ENCODE measurements at regions not wholly inside any gene's neighbourhood (a gene's known extent, or its start where the extent isn't known, plus 50 kb on each side); places are given as distances from the start of the nearest gene placed in this dataset.

DNA sequence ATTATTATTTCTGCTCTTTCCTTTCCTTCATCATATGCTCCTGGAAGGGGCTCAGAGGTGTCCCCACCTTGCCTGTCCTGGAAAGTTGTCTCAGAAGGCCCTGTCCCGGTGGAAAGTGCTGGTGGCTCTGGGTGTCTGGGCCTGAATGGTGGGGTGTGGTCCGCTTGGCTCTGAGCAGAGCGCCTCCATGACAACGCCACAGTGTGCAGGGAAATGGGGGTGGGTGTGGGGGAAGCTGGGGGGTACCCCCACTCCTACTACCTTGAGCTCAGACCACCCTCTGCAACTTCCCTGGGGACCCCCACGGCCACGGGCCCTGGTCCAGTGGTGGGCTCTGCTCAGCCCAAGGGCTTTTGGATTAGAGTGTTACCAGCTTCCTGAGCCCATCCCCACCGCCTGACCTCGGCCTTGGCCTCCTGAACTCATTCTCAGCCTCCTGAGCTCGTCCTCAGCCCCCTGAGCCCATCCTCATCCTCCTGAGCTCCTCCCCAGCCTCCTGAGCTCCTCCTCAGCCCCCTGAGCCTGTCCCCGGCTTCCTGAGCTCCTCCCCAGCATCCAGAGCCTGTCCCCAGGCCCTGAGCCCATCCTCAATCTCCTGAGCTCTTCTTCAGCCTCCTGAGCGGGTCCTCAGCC is 106.4 kb upstream of the FAM20C start:
- DNase-seq = no peak
- Histone ChIP-seq H3K36me3 (ENCODE audit: control insufficient read depth, insufficient read depth, low read length) (no peaks in the 10 kb centered on the region), H3K4me1 (ENCODE audit: control insufficient read depth, insufficient read depth, low read length) (peaks cover 29% of the 10 kb centered on the region), H3K9me3 (ENCODE audit: control insufficient read depth, low read depth, low read length) (no peaks in the 10 kb centered on the region), H3K27ac (ENCODE audit: low read length) (no peak overlapping the region), H3K4me3 (ENCODE audit: low read length) (no peak overlapping the region), H3K27me3 (ENCODE audit: control insufficient read depth, insufficient read depth, low read length) (no peaks in the 10 kb centered on the region)
- WGBS (ENCODE audit: insufficient coverage, low lambda C conversion rate) = no CpG with 5 or more reads among the region's 11 CpGs

DNA sequence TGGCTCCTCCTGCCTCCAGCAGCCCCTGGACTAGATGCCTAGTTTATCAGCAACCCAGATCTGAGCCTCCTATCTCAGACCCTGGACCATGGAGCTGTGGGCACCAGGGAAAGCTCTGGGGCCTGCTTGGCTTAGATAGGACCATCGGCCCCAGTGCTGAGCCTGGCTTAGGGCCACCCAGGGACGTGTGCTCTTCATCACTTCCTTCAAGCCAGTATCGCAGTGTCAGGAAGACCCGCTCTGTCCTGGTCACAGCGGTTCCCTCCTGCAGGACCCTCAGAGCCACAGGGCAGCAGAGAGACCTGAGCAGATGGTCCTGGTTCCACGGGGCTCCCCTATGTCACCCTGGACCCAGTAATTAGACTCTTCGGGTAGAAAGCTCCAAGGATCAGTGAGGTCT is 105.7 kb upstream of the FAM20C start:
- Histone ChIP-seq H3K36me3 (ENCODE audit: control insufficient read depth, insufficient read depth, low read length) (no peaks in the 10 kb centered on the region), H3K27ac (ENCODE audit: low read length) (no peak overlapping the region), H3K27me3 (ENCODE audit: control insufficient read depth, insufficient read depth, low read length) (no peaks in the 10 kb centered on the region), H3K9me3 (ENCODE audit: control insufficient read depth, low read depth, low read length) (no peaks in the 10 kb centered on the region), H3K4me1 (ENCODE audit: control insufficient read depth, insufficient read depth, low read length) (peaks cover 29% of the 10 kb centered on the region), H3K4me3 (ENCODE audit: low read length) (no peak overlapping the region)
- DNase-seq = no peak
- 80% methylated on average over 1 of the region's 7 CpGs for WGBS (ENCODE audit: insufficient coverage, low lambda C conversion rate)

DNA sequence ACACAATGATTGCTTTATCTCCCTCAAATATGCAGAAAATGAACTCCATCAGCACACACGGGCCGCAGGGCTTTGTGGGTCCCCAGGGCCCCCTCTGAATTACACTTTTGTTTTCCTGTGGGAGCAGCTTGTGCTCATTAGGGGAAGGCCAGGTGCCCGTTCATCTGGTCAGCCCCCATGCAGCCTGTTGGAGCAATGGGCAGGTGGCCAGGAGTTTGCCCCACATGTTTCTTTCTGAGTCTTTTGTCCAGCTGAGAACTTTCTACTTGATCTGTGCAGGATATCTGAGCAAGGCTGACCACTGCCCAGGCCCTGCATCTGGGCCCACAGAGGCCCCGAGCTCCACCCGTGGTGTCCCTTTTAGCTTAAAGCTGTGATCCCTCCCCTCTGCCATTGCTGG is 105.3 kb upstream of the FAM20C start:
- no CpG with 5 or more reads among the region's 5 CpGs for WGBS (ENCODE audit: insufficient coverage, low lambda C conversion rate)
- Histone ChIP-seq H3K27me3 (ENCODE audit: control insufficient read depth, insufficient read depth, low read length) (no peaks in the 10 kb centered on the region), H3K4me1 (ENCODE audit: control insufficient read depth, insufficient read depth, low read length) (peaks cover 27% of the 10 kb centered on the region), H3K4me3 (ENCODE audit: low read length) (no peak overlapping the region), H3K27ac (ENCODE audit: low read length) (no peak overlapping the region), H3K36me3 (ENCODE audit: control insufficient read depth, insufficient read depth, low read length) (no peaks in the 10 kb centered on the region), H3K9me3 (ENCODE audit: control insufficient read depth, low read depth, low read length) (no peaks in the 10 kb centered on the region)
- DNase-seq = no peak

- no peaks in the 10 kb centered on the region for H3K27me3 ChIP-seq (ENCODE audit: control insufficient read depth, insufficient read depth, low read length)
- no peak for DNase-seq
- WGBS (ENCODE audit: insufficient coverage, low lambda C conversion rate) = no CpG with 5 or more reads among the region's 8 CpGs
- no peak overlapping the region for H3K4me3 ChIP-seq (ENCODE audit: low read length)
- H3K9me3 ChIP-seq (ENCODE audit: control insufficient read depth, low read depth, low read length) = no peaks in the 10 kb centered on the region
- H3K27ac ChIP-seq (ENCODE audit: low read length) = no peak overlapping the region
- H3K4me1 ChIP-seq (ENCODE audit: control insufficient read depth, insufficient read depth, low read length) = peaks cover 23% of the 10 kb centered on the region
- H3K36me3 ChIP-seq (ENCODE audit: control insufficient read depth, insufficient read depth, low read length) = no peaks in the 10 kb centered on the region
Measured at GRCh38 chr7:87671-88070, 104.7 kb upstream of the FAM20C start.

- Histone ChIP-seq H3K36me3 (ENCODE audit: control insufficient read depth, insufficient read depth, low read length) (no peaks in the 10 kb centered on the region), H3K27ac (ENCODE audit: low read length) (no peak overlapping the region), H3K27me3 (ENCODE audit: control insufficient read depth, insufficient read depth, low read length) (no peaks in the 10 kb centered on the region), H3K4me1 (ENCODE audit: control insufficient read depth, insufficient read depth, low read length) (peaks cover 23% of the 10 kb centered on the region), H3K4me3 (ENCODE audit: low read length) (no peak overlapping the region), H3K9me3 (ENCODE audit: control insufficient read depth, low read depth, low read length) (peaks cover 2% of the 10 kb centered on the region)
- WGBS (ENCODE audit: insufficient coverage, low lambda C conversion rate) = no CpG with 5 or more reads among the region's 27 CpGs
- no peak for DNase-seq
Measured at GRCh38 chr7:88095-88926, 104.1 kb upstream of the FAM20C start.

DNA sequence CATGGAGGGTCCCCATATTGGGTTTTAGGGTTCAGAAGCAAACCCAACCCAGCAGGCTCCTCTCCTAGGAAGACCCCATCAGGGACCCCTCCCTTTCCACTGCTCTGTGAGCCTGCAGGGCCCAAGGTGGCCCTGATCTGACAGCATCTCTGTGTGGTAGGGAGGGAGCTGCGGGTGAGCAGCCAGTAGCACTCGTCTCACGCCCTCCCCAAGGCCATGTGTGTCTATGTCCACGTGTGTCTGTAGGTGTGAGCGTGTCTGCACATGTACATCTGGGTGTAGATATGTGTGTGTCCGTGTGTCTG is 103.5 kb upstream of the FAM20C start:
- WGBS (ENCODE audit: insufficient coverage, low lambda C conversion rate) = no CpG with 5 or more reads among the region's 6 CpGs
- Histone ChIP-seq H3K27me3 (ENCODE audit: control insufficient read depth, insufficient read depth, low read length) (no peaks in the 10 kb centered on the region), H3K4me1 (ENCODE audit: control insufficient read depth, insufficient read depth, low read length) (peaks cover 23% of the 10 kb centered on the region), H3K36me3 (ENCODE audit: control insufficient read depth, insufficient read depth, low read length) (no peaks in the 10 kb centered on the region), H3K4me3 (ENCODE audit: low read length) (no peak overlapping the region), H3K27ac (ENCODE audit: low read length) (no peak overlapping the region), H3K9me3 (ENCODE audit: control insufficient read depth, low read depth, low read length) (peaks cover 2% of the 10 kb centered on the region)
- no peak for DNase-seq

GRCh38 chr7:89232-90019 is 102.9 kb upstream of the FAM20C start:
- Histone ChIP-seq H3K27me3 (ENCODE audit: control insufficient read depth, insufficient read depth, low read length) (no peaks in the 10 kb centered on the region), H3K9me3 (ENCODE audit: control insufficient read depth, low read depth, low read length) (peaks cover 2% of the 10 kb centered on the region), H3K4me1 (ENCODE audit: control insufficient read depth, insufficient read depth, low read length) (peaks cover 23% of the 10 kb centered on the region), H3K36me3 (ENCODE audit: control insufficient read depth, insufficient read depth, low read length) (no peaks in the 10 kb centered on the region), H3K4me3 (ENCODE audit: low read length) (no peak overlapping the region), H3K27ac (ENCODE audit: low read length) (peak overlapping the region; percentile 4)
- WGBS (ENCODE audit: insufficient coverage, low lambda C conversion rate) = 82% methylated on average over 2 of the region's 9 CpGs
- peak in 1 of 2 donors; percentile 26 for DNase-seq

- WGBS (ENCODE audit: insufficient coverage, low lambda C conversion rate) = 100% methylated on average over 3 of the region's 13 CpGs
- peak overlapping the region; percentile 4 for H3K27ac ChIP-seq (ENCODE audit: low read length)
- peak; percentile 52 to 77 for DNase-seq
Measured at GRCh38 chr7:90111-91063, 102.0 kb upstream of the FAM20C start.

GRCh38 chr7:91396-92175 is 100.8 kb upstream of the FAM20C start:
- Histone ChIP-seq H3K4me1 (ENCODE audit: control insufficient read depth, insufficient read depth, low read length) (peaks cover 23% of the 10 kb centered on the region), H3K4me3 (ENCODE audit: low read length) (no peak overlapping the region), H3K27me3 (ENCODE audit: control insufficient read depth, insufficient read depth, low read length) (no peaks in the 10 kb centered on the region), H3K9me3 (ENCODE audit: control insufficient read depth, low read depth, low read length) (peaks cover 2% of the 10 kb centered on the region), H3K27ac (ENCODE audit: low read length) (no peak overlapping the region), H3K36me3 (ENCODE audit: control insufficient read depth, insufficient read depth, low read length) (no peaks in the 10 kb centered on the region)
- WGBS (ENCODE audit: insufficient coverage, low lambda C conversion rate) = no CpG with 5 or more reads among the region's 18 CpGs
- no peak for DNase-seq

More at GRCh38 chr7:90111-91063, 102.0 kb upstream of the FAM20C start:
- Histone ChIP-seq H3K9me3 (ENCODE audit: control insufficient read depth, low read depth, low read length) (peaks cover 2% of the 10 kb centered on the region), H3K4me3 (ENCODE audit: low read length) (no peak overlapping the region), H3K36me3 (ENCODE audit: control insufficient read depth, insufficient read depth, low read length) (no peaks in the 10 kb centered on the region), H3K4me1 (ENCODE audit: control insufficient read depth, insufficient read depth, low read length) (peaks cover 23% of the 10 kb centered on the region), H3K27me3 (ENCODE audit: control insufficient read depth, insufficient read depth, low read length) (no peaks in the 10 kb centered on the region)
